Vagina (tissue), 2 donors: ENCODE measurements at regions not wholly inside any gene's neighbourhood (a gene's known extent, or its start where the extent isn't known, plus 50 kb on each side); places are given as distances from the start of the nearest gene placed in this dataset.

Experiments used
- DNase-seq, 2 donors: peaks; one replicate each; pipeline ENCODE4 v3.0.0-alpha.2; 2017; ENCODE audit errors: extremely low spot score in 2 of 2
- H3K27ac ChIP-seq: fragments of 200-600 bp; sonication (generic); one replicate; pipeline ENCODE4 v1.5.1; 2019
- H3K27me3 ChIP-seq: fragments of 200-600 bp; sonication (generic); one replicate; pipeline ENCODE4 v1.5.1; 2019
- H3K36me3 ChIP-seq, 2 donors: fragments of 200-600 bp; sonication (generic); one replicate each; pipeline ENCODE4 v1.5.1; 2017 to 2019
- H3K4me1 ChIP-seq: fragments of 200-600 bp; sonication (generic); one replicate; pipeline ENCODE4 v1.5.1; 2019
- H3K4me3 ChIP-seq, 2 donors: fragments of 200-600 bp; sonication (generic); 1 replicate in 1 of 2; 2 replicates in 1 of 2; pipeline ENCODE4 v1.5.1; 2016 to 2019
- H3K9me3 ChIP-seq: fragments of 200-600 bp; sonication (generic); one replicate; pipeline ENCODE4 v1.5.1; 2019
- CTCF ChIP-seq, 3 experiments: fragments of 450-650 bp in 2 of 3; fragments of 200-600 bp in 1 of 3; sonication (generic) in 1 of 3; IDR thresholded peaks; one replicate each; pipeline ENCODE4 v1.5.1; 2017 to 2019; ENCODE audit warnings: antibody characterized with exemption in 3 of 3, mild to moderate bottlenecking in 2 of 3, moderate library complexity in 2 of 3
- POLR2A ChIP-seq, 2 donors: fragments of 450-650 bp; IDR thresholded peaks; one replicate each; pipeline ENCODE4 v1.6.1; 2017; ENCODE audit warnings: antibody characterized with exemption in 2 of 2, mild to moderate bottlenecking in 2 of 2, moderate library complexity in 2 of 2
- POLR2AphosphoS5 ChIP-seq, 2 donors: sonication (generic); formaldehyde crosslinking; IDR thresholded peaks; one replicate each; pipeline ENCODE4 v1.9.0; 2017; ENCODE audit warnings: antibody characterized with exemption in 2 of 2, mild to moderate bottlenecking in 2 of 2, low read depth in 1 of 2; ENCODE audit not compliant: insufficient read depth in 1 of 2
- intact Hi-C: fragments of 100-400 bp; cut with DNase I; formaldehyde crosslinking; loops from one replicate; pipeline ENCODE4 v1.15.1; 2023

GRCh38 chr17:69950701-69951418, 124.2 kb upstream of the KCNJ16 start:
- H3K4me3 ChIP-seq: no peak overlapping the region
- H3K9me3 ChIP-seq: no peaks in the 10 kb centered on the region
- H3K4me1 ChIP-seq: peaks cover 5% of the 10 kb centered on the region
- no peak for DNase-seq
- H3K27ac ChIP-seq: no peak overlapping the region
- TF ChIP-seq POLR2A (IDR thresholded peaks at IDR 0.05) (no peak), POLR2AphosphoS5 (IDR thresholded peaks at IDR 0.05; ENCODE audit: insufficient read depth in 1 of 2, low read depth in 1 of 2) (no peak), CTCF (IDR thresholded peaks at IDR 0.05) (no peak)
- no peaks in the 10 kb centered on the region for H3K36me3 ChIP-seq
- intact Hi-C loops: no loop called here
- H3K27me3 ChIP-seq: no peaks in the 10 kb centered on the region

GRCh38 chr17:69954241-69954925, 120.6 kb upstream of the KCNJ16 start:
- no peaks in the 10 kb centered on the region for H3K9me3 ChIP-seq
- H3K27ac ChIP-seq: no peak overlapping the region
- no peak overlapping the region for H3K4me3 ChIP-seq
- intact Hi-C loops: no loop called here
- H3K27me3 ChIP-seq: no peaks in the 10 kb centered on the region
- no peak for DNase-seq
- H3K4me1 ChIP-seq: peaks cover 5% of the 10 kb centered on the region
- no peaks in the 10 kb centered on the region for H3K36me3 ChIP-seq
- TF ChIP-seq CTCF (IDR thresholded peaks at IDR 0.05) (no peak), POLR2AphosphoS5 (IDR thresholded peaks at IDR 0.05; ENCODE audit: insufficient read depth in 1 of 2, low read depth in 1 of 2) (no peak)

- H3K27ac ChIP-seq: no peak overlapping the region
- no peak for DNase-seq
Measured at GRCh38 chr17:69958063-69958462, 117.0 kb upstream of the KCNJ16 start.

GRCh38 chr17:69959283-69959682, 115.7 kb upstream of the KCNJ16 start:
- intact Hi-C loops: no loop called here
- H3K27me3 ChIP-seq: no peaks in the 10 kb centered on the region
- H3K4me3 ChIP-seq: no peak overlapping the region
- TF ChIP-seq POLR2A (IDR thresholded peaks at IDR 0.05) (no peak), POLR2AphosphoS5 (IDR thresholded peaks at IDR 0.05; ENCODE audit: insufficient read depth in 1 of 2, low read depth in 1 of 2) (no peak), CTCF (IDR thresholded peaks at IDR 0.05) (no peak)
- DNase-seq: no peak
- H3K9me3 ChIP-seq: no peaks in the 10 kb centered on the region
- peaks cover 14% of the 10 kb centered on the region for H3K4me1 ChIP-seq
- H3K36me3 ChIP-seq: no peaks in the 10 kb centered on the region
- no peak overlapping the region for H3K27ac ChIP-seq

More at GRCh38 chr17:69958063-69958462, 117.0 kb upstream of the KCNJ16 start:
- no peak overlapping the region for H3K4me3 ChIP-seq
- H3K4me1 ChIP-seq: peaks cover 14% of the 10 kb centered on the region
- H3K9me3 ChIP-seq: no peaks in the 10 kb centered on the region
- intact Hi-C loops: no loop called here
- H3K36me3 ChIP-seq: no peaks in the 10 kb centered on the region
- TF ChIP-seq CTCF (IDR thresholded peaks at IDR 0.05) (no peak), POLR2AphosphoS5 (IDR thresholded peaks at IDR 0.05; ENCODE audit: insufficient read depth in 1 of 2, low read depth in 1 of 2) (no peak), POLR2A (IDR thresholded peaks at IDR 0.05) (no peak)
- no peaks in the 10 kb centered on the region for H3K27me3 ChIP-seq

GRCh38 chr17:69960755-69961154, 114.3 kb upstream of the KCNJ16 start:
- Histone ChIP-seq H3K4me1 (peaks cover 14% of the 10 kb centered on the region), H3K4me3 (no peak overlapping the region), H3K27me3 (no peaks in the 10 kb centered on the region), H3K9me3 (no peaks in the 10 kb centered on the region), H3K36me3 (no peaks in the 10 kb centered on the region), H3K27ac (no peak overlapping the region)
- intact Hi-C loops: no loop called here
- TF ChIP-seq CTCF (IDR thresholded peaks at IDR 0.05) (no peak), POLR2A (IDR thresholded peaks at IDR 0.05) (no peak), POLR2AphosphoS5 (IDR thresholded peaks at IDR 0.05; ENCODE audit: insufficient read depth in 1 of 2, low read depth in 1 of 2) (no peak)
- no peak for DNase-seq
